DND-41 (cell line): ENCODE measurements at regions not wholly inside any gene's neighbourhood (a gene's known extent, or its start where the extent isn't known, plus 50 kb on each side); places are given as distances from the start of the nearest gene placed in this dataset.

Experiments
- CTCF ChIP-seq: IDR thresholded peaks from 2 replicates; pipeline ENCODE4 v1.5.1; 2012; ENCODE audit warnings: borderline replicate concordance, low read length, moderate library complexity, mild to moderate bottlenecking; ENCODE audit not compliant: poor library complexity, severe bottlenecking; ENCODE audit errors: extremely low read depth
- EZH2 ChIP-seq: IDR thresholded peaks from 3 replicates; pipeline ENCODE4 v1.6.1; 2012; ENCODE audit warnings: borderline replicate concordance, low read depth, mild to moderate bottlenecking, moderate library complexity, low read length, inconsistent platforms; ENCODE audit not compliant: severe bottlenecking

- TF ChIP-seq CTCF, result no peak
- no peak for TF ChIP-seq EZH2
Measured at GRCh38 chr7:156082048-156083040, 270.1 kb upstream of the SHH start.
